NB4 (cell line): ENCODE measurements at regions not wholly inside any gene's neighbourhood (a gene's known extent, or its start where the extent isn't known, plus 50 kb on each side); places are given as distances from the start of the nearest gene placed in this dataset.

ENCODE experiments used
- POLR2A ChIP-seq: IDR thresholded peaks from 2 replicates; pipeline ENCODE4 v1.6.1; 2011; ENCODE audit warnings: mild to moderate bottlenecking; ENCODE audit not compliant: insufficient read length; ENCODE audit errors: extremely low read depth
- TF ChIP-seq, protein P1 (sequence below): IDR thresholded peaks from one replicate; pipeline ENCODE4 v1.5.1; 2012; ENCODE audit warnings: low read depth, low read length
- TF ChIP-seq, protein P2 (sequence below): IDR thresholded peaks from 2 replicates; pipeline ENCODE4 v1.6.1; 2011; ENCODE audit warnings: low read depth, low read length

DNA sequence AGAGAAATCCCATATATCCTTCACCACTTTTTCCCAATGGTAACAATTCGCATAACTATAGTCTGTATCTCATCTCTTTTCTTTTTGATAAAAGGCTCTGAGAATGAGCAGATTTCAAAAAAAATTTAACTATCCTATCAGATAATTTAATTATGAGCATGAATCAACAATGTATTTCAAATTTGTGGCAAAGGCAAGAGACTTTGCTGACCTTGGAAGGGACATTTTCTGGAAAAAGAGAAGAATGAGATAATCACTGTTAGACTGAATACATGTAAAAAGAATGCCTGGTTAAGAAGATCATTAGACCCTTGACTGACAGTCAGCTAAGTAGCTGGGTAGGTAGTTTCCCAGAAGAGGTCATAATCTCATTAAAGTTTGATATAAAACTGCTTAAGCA lies 428.4 kb upstream of the XYLT1 start:
- TF ChIP-seq, protein P1, sequence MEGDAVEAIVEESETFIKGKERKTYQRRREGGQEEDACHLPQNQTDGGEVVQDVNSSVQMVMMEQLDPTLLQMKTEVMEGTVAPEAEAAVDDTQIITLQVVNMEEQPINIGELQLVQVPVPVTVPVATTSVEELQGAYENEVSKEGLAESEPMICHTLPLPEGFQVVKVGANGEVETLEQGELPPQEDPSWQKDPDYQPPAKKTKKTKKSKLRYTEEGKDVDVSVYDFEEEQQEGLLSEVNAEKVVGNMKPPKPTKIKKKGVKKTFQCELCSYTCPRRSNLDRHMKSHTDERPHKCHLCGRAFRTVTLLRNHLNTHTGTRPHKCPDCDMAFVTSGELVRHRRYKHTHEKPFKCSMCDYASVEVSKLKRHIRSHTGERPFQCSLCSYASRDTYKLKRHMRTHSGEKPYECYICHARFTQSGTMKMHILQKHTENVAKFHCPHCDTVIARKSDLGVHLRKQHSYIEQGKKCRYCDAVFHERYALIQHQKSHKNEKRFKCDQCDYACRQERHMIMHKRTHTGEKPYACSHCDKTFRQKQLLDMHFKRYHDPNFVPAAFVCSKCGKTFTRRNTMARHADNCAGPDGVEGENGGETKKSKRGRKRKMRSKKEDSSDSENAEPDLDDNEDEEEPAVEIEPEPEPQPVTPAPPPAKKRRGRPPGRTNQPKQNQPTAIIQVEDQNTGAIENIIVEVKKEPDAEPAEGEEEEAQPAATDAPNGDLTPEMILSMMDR, result no peak
- TF ChIP-seq, protein P2, sequence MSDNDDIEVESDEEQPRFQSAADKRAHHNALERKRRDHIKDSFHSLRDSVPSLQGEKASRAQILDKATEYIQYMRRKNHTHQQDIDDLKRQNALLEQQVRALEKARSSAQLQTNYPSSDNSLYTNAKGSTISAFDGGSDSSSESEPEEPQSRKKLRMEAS, result no peak
- TF ChIP-seq POLR2A, result no peak
